ENCODE measurements at regions not wholly inside any gene's neighbourhood (a gene's known extent, or its start where the extent isn't known, plus 50 kb on each side); places are given as distances from the start of the nearest gene placed in this dataset.

GRCh38 chr22:34306361-34306760, 386.1 kb upstream of the LARGE1 start:
- ATAC-seq (replicated peaks in 1 of 2) = no peak
- no peaks in the 10 kb centered on the region for H3K4me1 Mint-ChIP-seq (ENCODE audit: low read depth)
- H3K27ac Mint-ChIP-seq = no peak overlapping the region
- no peaks in the 10 kb centered on the region for H3K27me3 Mint-ChIP-seq (ENCODE audit: low read depth)
- peaks cover 2 to 9% of the 10 kb centered on the region in 2 donors for H3K9me3 Mint-ChIP-seq
- no peaks in the 10 kb centered on the region for H3K36me3 Mint-ChIP-seq (ENCODE audit: insufficient read depth in 2 of 2)
- no peak overlapping the region for H3K4me3 Mint-ChIP-seq
- no peak for DNase-seq

- Mint-ChIP-seq H3K9me3 (peaks cover 2 to 9% of the 10 kb centered on the region in 2 donors), H3K27ac (no peak overlapping the region), H3K27me3 (ENCODE audit: low read depth) (no peaks in the 10 kb centered on the region), H3K36me3 (ENCODE audit: insufficient read depth in 2 of 2) (no peaks in the 10 kb centered on the region), H3K4me1 (ENCODE audit: low read depth) (no peaks in the 10 kb centered on the region), H3K4me3 (no peak overlapping the region)
- no peak for DNase-seq
- ATAC-seq (replicated peaks in 1 of 2) = no peak
These were observed 387.8 kb upstream of the LARGE1 start for GRCh38 chr22:34308101-34308500.

GRCh38 chr22:34319346-34319745, 399.1 kb upstream of the LARGE1 start:
- Mint-ChIP-seq H3K4me1 (ENCODE audit: low read depth) (no peaks in the 10 kb centered on the region), H3K27me3 (ENCODE audit: low read depth) (no peaks in the 10 kb centered on the region), H3K36me3 (ENCODE audit: insufficient read depth in 2 of 2) (peaks cover 0 to 2% of the 10 kb centered on the region in 2 donors), H3K27ac (no peak overlapping the region), H3K9me3 (peaks cover 5 to 8% of the 10 kb centered on the region in 2 donors), H3K4me3 (no peak overlapping the region)
- no peak for DNase-seq
- ATAC-seq (replicated peaks in 1 of 2) = no peak

GRCh38 chr22:34324763-34325162, 404.5 kb upstream of the LARGE1 start:
- peaks cover 0 to 2% of the 10 kb centered on the region in 2 donors for H3K36me3 Mint-ChIP-seq (ENCODE audit: insufficient read depth in 2 of 2)
- H3K4me3 Mint-ChIP-seq = no peak overlapping the region
- no peaks in the 10 kb centered on the region for H3K4me1 Mint-ChIP-seq (ENCODE audit: low read depth)
- no peaks in the 10 kb centered on the region for H3K9me3 Mint-ChIP-seq
- no peak overlapping the region for H3K27ac Mint-ChIP-seq
- ATAC-seq (replicated peaks in 1 of 2) (no peak), DNase-seq (no peak)
- H3K27me3 Mint-ChIP-seq (ENCODE audit: low read depth) = no peaks in the 10 kb centered on the region

- Mint-ChIP-seq H3K4me1 (ENCODE audit: low read depth) (no peaks in the 10 kb centered on the region), H3K27ac (no peak overlapping the region), H3K4me3 (no peak overlapping the region), H3K27me3 (ENCODE audit: low read depth) (no peaks in the 10 kb centered on the region), H3K9me3 (no peaks in the 10 kb centered on the region), H3K36me3 (ENCODE audit: insufficient read depth in 2 of 2) (no peaks in the 10 kb centered on the region)
- ATAC-seq (replicated peaks in 1 of 2) (no peak), DNase-seq (no peak)
These were observed 406.6 kb upstream of the LARGE1 start for GRCh38 chr22:34326901-34327300.

GRCh38 chr22:34330432-34330831, 410.2 kb upstream of the LARGE1 start:
- DNase-seq (no peak), ATAC-seq (replicated peaks in 1 of 2) (no peak)
- no peaks in the 10 kb centered on the region for H3K27me3 Mint-ChIP-seq (ENCODE audit: low read depth)
- no peaks in the 10 kb centered on the region for H3K4me1 Mint-ChIP-seq (ENCODE audit: low read depth)
- no peak overlapping the region for H3K4me3 Mint-ChIP-seq
- no peaks in the 10 kb centered on the region for H3K36me3 Mint-ChIP-seq (ENCODE audit: insufficient read depth in 2 of 2)
- H3K27ac Mint-ChIP-seq = no peak overlapping the region
- H3K9me3 Mint-ChIP-seq = peaks cover 0 to 6% of the 10 kb centered on the region in 2 donors

GRCh38 chr22:34333285-34333684, 413.0 kb upstream of the LARGE1 start:
- DNase-seq = no peak
- H3K4me3 Mint-ChIP-seq = no peak overlapping the region
- no peak for ATAC-seq (replicated peaks in 1 of 2)
- H3K27me3 Mint-ChIP-seq (ENCODE audit: low read depth) = no peaks in the 10 kb centered on the region
- no peaks in the 10 kb centered on the region for H3K4me1 Mint-ChIP-seq (ENCODE audit: low read depth)
- no peaks in the 10 kb centered on the region for H3K36me3 Mint-ChIP-seq (ENCODE audit: insufficient read depth in 2 of 2)
- no peak overlapping the region for H3K27ac Mint-ChIP-seq
- H3K9me3 Mint-ChIP-seq = peaks cover 7 to 10% of the 10 kb centered on the region in 2 donors

- Mint-ChIP-seq H3K27me3 (ENCODE audit: low read depth) (no peaks in the 10 kb centered on the region), H3K4me1 (ENCODE audit: low read depth) (no peaks in the 10 kb centered on the region), H3K27ac (no peak overlapping the region), H3K36me3 (ENCODE audit: insufficient read depth in 2 of 2) (no peaks in the 10 kb centered on the region), H3K9me3 (peaks cover 9 to 10% of the 10 kb centered on the region in 2 donors), H3K4me3 (no peak overlapping the region)
- no peak for ATAC-seq (replicated peaks in 1 of 2)
- DNase-seq = no peak
These were observed 414.6 kb upstream of the LARGE1 start for GRCh38 chr22:34334893-34335292.

- Mint-ChIP-seq H3K4me3 (no peak overlapping the region), H3K27ac (no peak overlapping the region), H3K4me1 (ENCODE audit: low read depth) (no peaks in the 10 kb centered on the region)
These were observed 424.4 kb upstream of the LARGE1 start for GRCh38 chr22:34344702-34345101.

GRCh38 chr22:34354071-34354817, 434.0 kb upstream of the LARGE1 start:
- Mint-ChIP-seq H3K9me3 (peaks cover 4% of the 10 kb centered on the region in 2 donors), H3K27me3 (ENCODE audit: low read depth) (no peaks in the 10 kb centered on the region), H3K4me3 (no peak overlapping the region), H3K27ac (no peak overlapping the region), H3K4me1 (ENCODE audit: low read depth) (no peaks in the 10 kb centered on the region), H3K36me3 (ENCODE audit: insufficient read depth in 2 of 2) (no peaks in the 10 kb centered on the region)
- ATAC-seq (replicated peaks in 1 of 2) (no peak), DNase-seq (no peak)

More at GRCh38 chr22:34344702-34345101, 424.4 kb upstream of the LARGE1 start:
- no peak for DNase-seq
- Mint-ChIP-seq H3K36me3 (ENCODE audit: insufficient read depth in 2 of 2) (no peaks in the 10 kb centered on the region), H3K9me3 (peaks cover 0 to 5% of the 10 kb centered on the region in 2 donors), H3K27me3 (ENCODE audit: low read depth) (no peaks in the 10 kb centered on the region)
- no peak for ATAC-seq (replicated peaks in 1 of 2)

GRCh38 chr22:34356481-34356880, 436.2 kb upstream of the LARGE1 start:
- H3K4me1 Mint-ChIP-seq (ENCODE audit: low read depth) = no peaks in the 10 kb centered on the region
- peaks cover 3 to 4% of the 10 kb centered on the region in 2 donors for H3K9me3 Mint-ChIP-seq
- no peaks in the 10 kb centered on the region for H3K36me3 Mint-ChIP-seq (ENCODE audit: insufficient read depth in 2 of 2)
- DNase-seq (no peak), ATAC-seq (replicated peaks in 1 of 2) (no peak)
- no peak overlapping the region for H3K27ac Mint-ChIP-seq
- H3K27me3 Mint-ChIP-seq (ENCODE audit: low read depth) = no peaks in the 10 kb centered on the region
- H3K4me3 Mint-ChIP-seq = no peak overlapping the region

GRCh38 chr22:34370711-34371110, 450.4 kb upstream of the LARGE1 start:
- no peak overlapping the region for H3K4me3 Mint-ChIP-seq
- H3K27ac Mint-ChIP-seq = no peak overlapping the region
- no peaks in the 10 kb centered on the region for H3K36me3 Mint-ChIP-seq (ENCODE audit: insufficient read depth in 2 of 2)
- H3K27me3 Mint-ChIP-seq (ENCODE audit: low read depth) = no peaks in the 10 kb centered on the region
- no peak for DNase-seq
- H3K9me3 Mint-ChIP-seq = peaks cover 10 to 19% of the 10 kb centered on the region in 2 donors
- no peaks in the 10 kb centered on the region for H3K4me1 Mint-ChIP-seq (ENCODE audit: low read depth)
- ATAC-seq (replicated peaks in 1 of 2) = no peak

- DNase-seq (no peak), ATAC-seq (replicated peaks in 1 of 2) (no peak)
These were observed 459.5 kb upstream of the LARGE1 start for GRCh38 chr22:34379825-34380224.

GRCh38 chr22:34380532-34380931, 460.3 kb upstream of the LARGE1 start:
- peaks cover 7% of the 10 kb centered on the region for H3K27me3 Mint-ChIP-seq (ENCODE audit: low read depth)
- peaks cover 0 to 3% of the 10 kb centered on the region in 2 donors for H3K36me3 Mint-ChIP-seq (ENCODE audit: insufficient read depth in 2 of 2)
- H3K9me3 Mint-ChIP-seq = peaks cover 5 to 20% of the 10 kb centered on the region in 2 donors

More at GRCh38 chr22:34379825-34380224, 459.5 kb upstream of the LARGE1 start:
- Mint-ChIP-seq H3K27ac (no peak overlapping the region), H3K4me1 (ENCODE audit: low read depth) (no peaks in the 10 kb centered on the region), H3K36me3 (ENCODE audit: insufficient read depth in 2 of 2) (peaks cover 0 to 3% of the 10 kb centered on the region in 2 donors), H3K4me3 (no peak overlapping the region), H3K27me3 (ENCODE audit: low read depth) (peaks cover 7% of the 10 kb centered on the region), H3K9me3 (peaks cover 5 to 20% of the 10 kb centered on the region in 2 donors)

More at GRCh38 chr22:34380532-34380931, 460.3 kb upstream of the LARGE1 start:
- Mint-ChIP-seq H3K4me3 (no peak overlapping the region), H3K27ac (no peak overlapping the region), H3K4me1 (ENCODE audit: low read depth) (no peaks in the 10 kb centered on the region)
- ATAC-seq (replicated peaks in 1 of 2) = no peak
- DNase-seq = no peak
